ENCODE measurements at regions not wholly inside any gene's neighbourhood (a gene's known extent, or its start where the extent isn't known, plus 50 kb on each side); places are given as distances from the start of the nearest gene placed in this dataset.

DNA sequence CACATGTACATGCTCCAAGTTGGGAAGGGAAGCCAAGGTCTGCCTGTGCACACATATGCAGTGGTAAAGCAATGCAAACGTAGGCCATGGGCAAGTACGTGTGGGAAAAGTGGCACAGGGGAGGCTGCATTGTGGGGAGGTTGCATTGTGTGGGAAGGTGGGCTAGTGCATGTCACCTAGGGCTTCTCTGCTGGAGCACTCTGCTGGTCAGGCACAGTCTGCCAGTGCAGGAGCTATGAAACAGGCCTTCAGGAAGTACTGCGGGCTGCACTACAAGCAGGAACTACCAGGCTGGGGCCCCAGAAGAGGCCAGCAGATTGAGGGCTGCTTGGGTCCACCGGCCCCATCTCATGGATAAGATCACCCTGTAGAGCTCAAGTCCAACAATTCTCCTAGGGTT, 1694.6 kb upstream of the CDH6 start:
- ChIA-PET CTCF (no interaction called here), POLR2A (no interaction called here)
- FAIRE-seq, result no peak
- Histone ChIP-seq H3K4me2 (ENCODE audit: insufficient read depth, low read length) (no peak overlapping the region), H3K27me3 (ENCODE audit: control insufficient read depth in 2 of 2, insufficient read depth in 2 of 2, low read length in 2 of 2) (no peaks in the 10 kb centered on the region), H3K9ac (replicated peaks; ENCODE audit: extremely low read depth, insufficient read depth, low read length) (no peak overlapping the region), H3K79me2 (ENCODE audit: control insufficient read depth, insufficient read depth, low read length) (no peaks in the 10 kb centered on the region), H3K9me1 (replicated peaks; ENCODE audit: control insufficient read depth, extremely low read depth, insufficient read depth, low read length) (no peaks in the 10 kb centered on the region), H3K36me3 (ENCODE audit: control insufficient read depth in 2 of 2, extremely low read depth in 1 of 2, insufficient read depth in 2 of 2, low read length in 2 of 2) (no peaks in the 10 kb centered on the region), H2AFZ (ENCODE audit: low read depth, low read length) (no peak overlapping the region), H3K4me1 (ENCODE audit: control insufficient read depth, extremely low read depth, insufficient read depth, low read length) (no peaks in the 10 kb centered on the region), H4K20me1 (replicated peaks; ENCODE audit: control insufficient read depth, extremely low read depth, insufficient read depth, low read length) (no peaks in the 10 kb centered on the region), H3K27ac (ENCODE audit: insufficient read depth, low read depth, low read length) (no peak overlapping the region), H3K4me3 (replicated peaks in 1 of 3; ENCODE audit: insufficient read depth in 1 of 3, low read depth in 1 of 3, low read length in 3 of 3) (no peak overlapping the region), H3K9me3 (replicated peaks; ENCODE audit: control insufficient read depth, insufficient read depth, low read length) (peaks cover 2% of the 10 kb centered on the region)
- BruUV-seq (replicated peaks), result no TSS peak
- TF ChIP-seq GATA2 (IDR thresholded peaks at IDR 0.05; ENCODE audit: insufficient read depth, insufficient read length, low read depth, low read length) (no peak), POLR2AphosphoS5 (IDR thresholded peaks at IDR 0.05; ENCODE audit: insufficient read depth, low read depth, low read length) (no peak), EZH2 (IDR thresholded peaks at IDR 0.05; ENCODE audit: borderline replicate concordance, low read depth, low read length, severe bottlenecking) (no peak), POLR2A (IDR thresholded peaks at IDR 0.05; ENCODE audit: low read depth, low read length) (no peak), FOS (IDR thresholded peaks at IDR 0.05; ENCODE audit: borderline replicate concordance, insufficient read depth, low read length) (no peak), JUN (IDR thresholded peaks at IDR 0.05; ENCODE audit: borderline replicate concordance, insufficient read depth, insufficient read length, low read depth) (no peak), MYC (IDR thresholded peaks at IDR 0.05; ENCODE audit: low read depth, low read length) (no peak)
- TF ChIP-seq, protein P1, sequence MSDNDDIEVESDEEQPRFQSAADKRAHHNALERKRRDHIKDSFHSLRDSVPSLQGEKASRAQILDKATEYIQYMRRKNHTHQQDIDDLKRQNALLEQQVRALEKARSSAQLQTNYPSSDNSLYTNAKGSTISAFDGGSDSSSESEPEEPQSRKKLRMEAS (IDR thresholded peaks at IDR 0.05; ENCODE audit: insufficient read depth, insufficient read length), result no peak
- TF ChIP-seq, protein P2, sequence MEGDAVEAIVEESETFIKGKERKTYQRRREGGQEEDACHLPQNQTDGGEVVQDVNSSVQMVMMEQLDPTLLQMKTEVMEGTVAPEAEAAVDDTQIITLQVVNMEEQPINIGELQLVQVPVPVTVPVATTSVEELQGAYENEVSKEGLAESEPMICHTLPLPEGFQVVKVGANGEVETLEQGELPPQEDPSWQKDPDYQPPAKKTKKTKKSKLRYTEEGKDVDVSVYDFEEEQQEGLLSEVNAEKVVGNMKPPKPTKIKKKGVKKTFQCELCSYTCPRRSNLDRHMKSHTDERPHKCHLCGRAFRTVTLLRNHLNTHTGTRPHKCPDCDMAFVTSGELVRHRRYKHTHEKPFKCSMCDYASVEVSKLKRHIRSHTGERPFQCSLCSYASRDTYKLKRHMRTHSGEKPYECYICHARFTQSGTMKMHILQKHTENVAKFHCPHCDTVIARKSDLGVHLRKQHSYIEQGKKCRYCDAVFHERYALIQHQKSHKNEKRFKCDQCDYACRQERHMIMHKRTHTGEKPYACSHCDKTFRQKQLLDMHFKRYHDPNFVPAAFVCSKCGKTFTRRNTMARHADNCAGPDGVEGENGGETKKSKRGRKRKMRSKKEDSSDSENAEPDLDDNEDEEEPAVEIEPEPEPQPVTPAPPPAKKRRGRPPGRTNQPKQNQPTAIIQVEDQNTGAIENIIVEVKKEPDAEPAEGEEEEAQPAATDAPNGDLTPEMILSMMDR (IDR thresholded peaks at IDR 0.05; ENCODE audit: extremely low read depth in 1 of 2, insufficient read depth in 1 of 2, low read depth in 1 of 2, low read length in 2 of 2), result no peak
- dilution Hi-C loops (cut with MboI; ENCODE audit: extremely low pct_ligation_motif_present, low sequenced_read_pairs), result no loop called here
- intact Hi-C loops (cut with micrococcal nuclease), result no loop called here
- no peak for DNase-seq (ENCODE audit: low read depth, low spot score)

Measured in endothelial cell of umbilical vein (primary cell).